ENCODE measurements at regions not wholly inside any gene's neighbourhood (a gene's known extent, or its start where the extent isn't known, plus 50 kb on each side); places are given as distances from the start of the nearest gene placed in this dataset.

- DNase-seq = no peak
These were observed 227.2 kb upstream of the BLID start for GRCh38 chr11:122343210-122343609.

- DNase-seq = no peak
These were observed 226.2 kb upstream of the BLID start for GRCh38 chr11:122342089-122342744.

- no peak for DNase-seq
These were observed 225.5 kb upstream of the BLID start for GRCh38 chr11:122341477-122341876.

GRCh38 chr11:122340607-122341290 is 224.7 kb upstream of the BLID start:
- no peak for DNase-seq

GRCh38 chr11:122339436-122340060 is 223.5 kb upstream of the BLID start:
- DNase-seq = no peak

- DNase-seq = no peak
These were observed 221.7 kb upstream of the BLID start for GRCh38 chr11:122337704-122338103.

- no peak for DNase-seq
These were observed 221.2 kb upstream of the BLID start for GRCh38 chr11:122337241-122337640.

GRCh38 chr11:122336706-122337105 is 220.7 kb upstream of the BLID start:
- no peak for DNase-seq

GRCh38 chr11:122334546-122335339 is 218.7 kb upstream of the BLID start:
- no peak for DNase-seq

- no peak for DNase-seq
These were observed 217.5 kb upstream of the BLID start for GRCh38 chr11:122333467-122333866.

GRCh38 chr11:122331079-122331478 is 215.1 kb upstream of the BLID start:
- DNase-seq = no peak

GRCh38 chr11:122330279-122330965 is 214.4 kb upstream of the BLID start:
- DNase-seq = no peak

- no peak for DNase-seq
These were observed 211.5 kb upstream of the BLID start for GRCh38 chr11:122327528-122327927.

- DNase-seq = no peak
These were observed 207.9 kb upstream of the BLID start for GRCh38 chr11:122323754-122324421.

- DNase-seq = no peak
These were observed 206.3 kb upstream of the BLID start for GRCh38 chr11:122322329-122322728.

- no peak for DNase-seq
These were observed 204.7 kb upstream of the BLID start for GRCh38 chr11:122320671-122321070.

GRCh38 chr11:122319691-122320620 is 203.9 kb upstream of the BLID start:
- no peak for DNase-seq

GRCh38 chr11:122319085-122319484 is 203.1 kb upstream of the BLID start:
- DNase-seq = no peak

GRCh38 chr11:122317305-122317704 is 201.3 kb upstream of the BLID start:
- DNase-seq = no peak

GRCh38 chr11:122313581-122313980 is 197.6 kb upstream of the BLID start:
- no peak for DNase-seq

- DNase-seq = no peak
These were observed 195.3 kb upstream of the BLID start for GRCh38 chr11:122311216-122311755.

Data from central memory CD4-positive, alpha-beta T cell (primary cell).